Subcutaneous abdominal adipose tissue (tissue), 5 donors: ENCODE measurements at regions not wholly inside any gene's neighbourhood (a gene's known extent, or its start where the extent isn't known, plus 50 kb on each side); places are given as distances from the start of the nearest gene placed in this dataset.
"Not testable (repeated sequence)": the region's sequence is repeated elsewhere in the genome, so short reads cannot be mapped to it uniquely, and the experiment has no call there.

Source experiments
- H3K27ac ChIP-seq: one replicate; pipeline ENCODE4 v1.7.0; 2013; ENCODE audit warnings: low read depth, mild to moderate bottlenecking, inconsistent platforms, low read length, moderate library complexity
- H3K27me3 ChIP-seq, 5 donors: one replicate each; pipeline ENCODE4 v1.7.0; 2013; ENCODE audit warnings: low read length in 5 of 5, inconsistent platforms in 1 of 5; ENCODE audit not compliant: control insufficient read depth in 5 of 5, insufficient read depth in 4 of 5
- H3K36me3 ChIP-seq, 5 donors: one replicate each; pipeline ENCODE4 v1.7.0; 2013; ENCODE audit warnings: low read length in 5 of 5; ENCODE audit not compliant: control insufficient read depth in 5 of 5, insufficient read depth in 5 of 5
- H3K4me1 ChIP-seq, 5 donors: one replicate each; pipeline ENCODE4 v1.7.0; 2013; ENCODE audit warnings: low read length in 5 of 5, mild to moderate bottlenecking in 3 of 5, moderate library complexity in 1 of 5; ENCODE audit not compliant: control insufficient read depth in 5 of 5, insufficient read depth in 5 of 5
- H3K4me3 ChIP-seq, 5 donors: one replicate each; pipeline ENCODE4 v1.7.0; 2013; ENCODE audit warnings: low read length in 5 of 5, low read depth in 1 of 5
- H3K9ac ChIP-seq, 5 donors: one replicate each; pipeline ENCODE4 v1.7.0; 2013; ENCODE audit warnings: low read length in 5 of 5, mild to moderate bottlenecking in 4 of 5, moderate library complexity in 3 of 5
- H3K9me3 ChIP-seq, 5 donors: one replicate each; pipeline ENCODE4 v1.7.0; 2013; ENCODE audit warnings: low read length in 5 of 5; ENCODE audit not compliant: control insufficient read depth in 5 of 5
- donor health status: healthy.
- donor health status: healthy.
- donor health status: healthy.
- donor health status: healthy.
- donor health status: healthy.

GRCh38 chr1:116289193-116289592 lies 83.9 kb upstream of the ATP1A1 start:
- Histone ChIP-seq H3K27me3 (no peaks in the 10 kb centered on the region), H3K9ac (no peak overlapping the region), H3K4me1 (peaks cover 0 to 6% (median 0%) of the 10 kb centered on the region in 5 donors), H3K9me3 (no peaks in the 10 kb centered on the region), H3K36me3 (no peaks in the 10 kb centered on the region), H3K4me3 (no peak overlapping the region), H3K27ac (no peak overlapping the region)

- Histone ChIP-seq H3K27me3 (no peaks in the 10 kb centered on the region), H3K4me3 (no peak overlapping the region), H3K9ac (no peak overlapping the region), H3K27ac (no peak overlapping the region), H3K36me3 (no peaks in the 10 kb centered on the region), H3K9me3 (no peaks in the 10 kb centered on the region), H3K4me1 (peaks cover 0 to 6% (median 0%) of the 10 kb centered on the region in 5 donors)
Observed at GRCh38 chr1:116290085-116290705, 82.8 kb upstream of the ATP1A1 start.

- H3K4me3 ChIP-seq: no peak overlapping the region
- H3K36me3 ChIP-seq: no peaks in the 10 kb centered on the region
- H3K4me1 ChIP-seq: peaks cover 0 to 6% (median 0%) of the 10 kb centered on the region in 5 donors
- no peaks in the 10 kb centered on the region for H3K27me3 ChIP-seq
- H3K9me3 ChIP-seq: no peaks in the 10 kb centered on the region
- H3K9ac ChIP-seq: no peak overlapping the region
- no peak overlapping the region for H3K27ac ChIP-seq
Observed at GRCh38 chr1:116291024-116291423, 82.0 kb upstream of the ATP1A1 start.

GRCh38 chr1:116292929-116293725 lies 79.9 kb upstream of the ATP1A1 start:
- H3K9ac ChIP-seq: no peak overlapping the region
- H3K27me3 ChIP-seq: no peaks in the 10 kb centered on the region
- no peaks in the 10 kb centered on the region for H3K36me3 ChIP-seq
- H3K27ac ChIP-seq: no peak overlapping the region
- no peak overlapping the region for H3K4me3 ChIP-seq
- H3K9me3 ChIP-seq: peaks cover 0 to 2% (median 0%) of the 10 kb centered on the region in 5 donors
- H3K4me1 ChIP-seq: peaks cover 0 to 3% (median 0%) of the 10 kb centered on the region in 5 donors

GRCh38 chr1:116297495-116298212 lies 75.4 kb upstream of the ATP1A1 start:
- Histone ChIP-seq H3K4me3 (no peak overlapping the region), H3K9ac (no peak overlapping the region), H3K9me3 (peaks cover 0 to 6% (median 0%) of the 10 kb centered on the region in 5 donors), H3K27ac (no peak overlapping the region), H3K4me1 (no peaks in the 10 kb centered on the region), H3K36me3 (no peaks in the 10 kb centered on the region), H3K27me3 (no peaks in the 10 kb centered on the region)

- H3K9me3 ChIP-seq, H3K4me3 ChIP-seq, H3K27me3 ChIP-seq, H3K27ac ChIP-seq, H3K36me3 ChIP-seq, H3K9ac ChIP-seq, H3K4me1 ChIP-seq: not testable (repeated sequence)
Observed at GRCh38 chr1:116298213-116298579, 74.8 kb upstream of the ATP1A1 start.

GRCh38 chr1:116298746-116299145 lies 74.3 kb upstream of the ATP1A1 start:
- Histone ChIP-seq H3K4me3 (no peak overlapping the region), H3K27me3 (no peaks in the 10 kb centered on the region), H3K9me3 (peaks cover 0 to 6% (median 0%) of the 10 kb centered on the region in 5 donors), H3K4me1 (no peaks in the 10 kb centered on the region), H3K27ac (no peak overlapping the region), H3K36me3 (no peaks in the 10 kb centered on the region), H3K9ac (no peak overlapping the region)

GRCh38 chr1:116299248-116299647 lies 73.8 kb upstream of the ATP1A1 start:
- peaks cover 0 to 6% (median 0%) of the 10 kb centered on the region in 5 donors for H3K9me3 ChIP-seq

GRCh38 chr1:116302281-116302680 lies 70.8 kb upstream of the ATP1A1 start:
- H3K4me3 ChIP-seq: no peak overlapping the region
- no peak overlapping the region for H3K27ac ChIP-seq
- H3K9ac ChIP-seq: no peak overlapping the region
- peaks cover 0 to 2% (median 0%) of the 10 kb centered on the region in 5 donors for H3K4me1 ChIP-seq
- no peaks in the 10 kb centered on the region for H3K36me3 ChIP-seq
- peaks cover 0 to 6% (median 0%) of the 10 kb centered on the region in 5 donors for H3K9me3 ChIP-seq
- no peaks in the 10 kb centered on the region for H3K27me3 ChIP-seq

More at GRCh38 chr1:116299248-116299647, 73.8 kb upstream of the ATP1A1 start:
- H3K9ac ChIP-seq: no peak overlapping the region
- no peaks in the 10 kb centered on the region for H3K4me1 ChIP-seq
- H3K4me3 ChIP-seq: no peak overlapping the region
- H3K27me3 ChIP-seq: no peaks in the 10 kb centered on the region
- no peak overlapping the region for H3K27ac ChIP-seq
- no peaks in the 10 kb centered on the region for H3K36me3 ChIP-seq

GRCh38 chr1:116306102-116306501 lies 66.9 kb upstream of the ATP1A1 start:
- Histone ChIP-seq H3K27me3 (no peaks in the 10 kb centered on the region), H3K4me1 (peaks cover 0 to 3% (median 0%) of the 10 kb centered on the region in 5 donors), H3K9me3 (no peaks in the 10 kb centered on the region), H3K27ac (no peak overlapping the region), H3K36me3 (no peaks in the 10 kb centered on the region), H3K9ac (no peak overlapping the region), H3K4me3 (no peak overlapping the region)
